Brain microvascular endothelial cell (primary cell): ENCODE measurements at regions not wholly inside any gene's neighbourhood (a gene's known extent, or its start where the extent isn't known, plus 50 kb on each side); places are given as distances from the start of the nearest gene placed in this dataset.

Experiments used
- DNase-seq: peaks from one replicate; pipeline ENCODE4 v3.0.0-alpha.2; 2020
- H3K27ac ChIP-seq: fragments of 250-450 bp; sonication (Bioruptor Pico); 2 replicates; pipeline ENCODE4 v1.5.1; 2020; ENCODE audit warnings: mild to moderate bottlenecking, moderate library complexity
- H3K27me3 ChIP-seq: fragments of 250-450 bp; sonication (Bioruptor Pico); replicated peaks from 2 replicates; pipeline ENCODE4 v1.5.1; 2020; ENCODE audit warnings: mild to moderate bottlenecking
- H3K36me3 ChIP-seq: fragments of 250-450 bp; sonication (Bioruptor Pico); replicated peaks from 2 replicates; pipeline ENCODE4 v1.5.1; 2020; ENCODE audit warnings: mild to moderate bottlenecking
- H3K4me3 ChIP-seq: 2 replicates; pipeline ENCODE4 v1.5.1; 2011; ENCODE audit warnings: low read depth, mild to moderate bottlenecking, control low read depth, low read length, moderate library complexity
- in situ Hi-C: cut with HindIII; loops from 2 replicates; pipeline ENCODE4 v1.10.0; 2017; ENCODE audit warnings: low sequenced_read_pairs, low pct_ligation_motif_present
- TF ChIP-seq, protein P1 (sequence below): IDR thresholded peaks from 2 replicates; pipeline ENCODE4 v1.5.1; 2011; ENCODE audit warnings: low read depth, mild to moderate bottlenecking, moderate library complexity, low read length, control low read depth, inconsistent platforms; ENCODE audit errors: missing control alignments

DNA sequence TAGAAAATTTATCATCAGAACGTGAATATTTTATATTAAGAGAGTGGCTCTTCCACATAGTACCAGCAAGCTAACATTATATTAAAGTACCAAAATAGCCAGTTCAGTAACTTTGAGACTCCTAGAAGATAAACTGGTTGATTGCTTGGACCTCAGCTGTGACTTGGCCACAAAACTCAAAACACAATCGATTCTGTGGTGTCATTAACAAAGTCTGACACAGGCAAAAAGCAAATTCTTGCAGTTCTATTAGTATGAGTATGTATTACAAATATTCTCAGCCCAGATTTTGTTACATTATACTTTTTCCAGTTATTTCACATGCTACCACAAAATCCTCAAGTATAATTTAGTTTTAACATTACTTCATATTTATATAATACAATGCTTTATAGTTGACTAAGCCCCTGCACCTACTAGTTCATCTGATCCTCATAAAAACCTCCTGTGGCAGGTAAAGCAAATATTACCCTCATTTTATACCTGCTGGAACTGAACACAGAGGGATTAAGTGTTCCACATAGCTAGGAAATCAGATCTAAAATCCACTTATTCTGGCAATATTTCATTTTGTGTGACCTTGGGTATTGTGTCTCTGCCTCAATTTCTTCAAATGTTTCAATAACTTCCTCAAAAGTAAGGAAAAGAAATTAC is 279.9 kb upstream of the MKLN1 start:
- Histone ChIP-seq H3K27ac (no peak overlapping the region), H3K36me3 (peaks cover 3% of the 10 kb centered on the region)
- DNase-seq = no peak

DNA sequence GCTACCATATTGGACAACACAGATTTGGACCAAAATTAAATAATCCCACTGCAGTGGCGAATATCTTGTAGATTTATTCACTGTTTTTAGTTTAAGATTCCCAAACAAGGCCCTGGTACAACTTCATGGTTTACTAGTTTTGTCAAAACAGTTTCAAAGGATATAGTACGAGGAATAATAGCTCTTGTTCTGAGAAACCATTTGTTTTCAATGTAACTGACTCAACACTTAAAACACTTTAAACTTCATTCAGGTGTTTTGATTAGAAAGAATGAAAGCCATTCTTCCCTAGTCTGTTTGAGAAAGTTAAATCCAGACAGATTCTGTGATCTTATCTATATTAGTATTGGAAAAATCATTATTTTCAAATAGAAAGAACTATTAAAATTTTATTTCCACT is 276.4 kb upstream of the MKLN1 start:
- Histone ChIP-seq H3K27ac (no peak overlapping the region), H3K4me3 (no peak overlapping the region), H3K36me3 (peaks cover 3% of the 10 kb centered on the region), H3K27me3 (no peaks in the 10 kb centered on the region)
- TF ChIP-seq, protein P1, sequence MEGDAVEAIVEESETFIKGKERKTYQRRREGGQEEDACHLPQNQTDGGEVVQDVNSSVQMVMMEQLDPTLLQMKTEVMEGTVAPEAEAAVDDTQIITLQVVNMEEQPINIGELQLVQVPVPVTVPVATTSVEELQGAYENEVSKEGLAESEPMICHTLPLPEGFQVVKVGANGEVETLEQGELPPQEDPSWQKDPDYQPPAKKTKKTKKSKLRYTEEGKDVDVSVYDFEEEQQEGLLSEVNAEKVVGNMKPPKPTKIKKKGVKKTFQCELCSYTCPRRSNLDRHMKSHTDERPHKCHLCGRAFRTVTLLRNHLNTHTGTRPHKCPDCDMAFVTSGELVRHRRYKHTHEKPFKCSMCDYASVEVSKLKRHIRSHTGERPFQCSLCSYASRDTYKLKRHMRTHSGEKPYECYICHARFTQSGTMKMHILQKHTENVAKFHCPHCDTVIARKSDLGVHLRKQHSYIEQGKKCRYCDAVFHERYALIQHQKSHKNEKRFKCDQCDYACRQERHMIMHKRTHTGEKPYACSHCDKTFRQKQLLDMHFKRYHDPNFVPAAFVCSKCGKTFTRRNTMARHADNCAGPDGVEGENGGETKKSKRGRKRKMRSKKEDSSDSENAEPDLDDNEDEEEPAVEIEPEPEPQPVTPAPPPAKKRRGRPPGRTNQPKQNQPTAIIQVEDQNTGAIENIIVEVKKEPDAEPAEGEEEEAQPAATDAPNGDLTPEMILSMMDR = no peak
- in situ Hi-C loops = no loop called here
- no peak for DNase-seq

More for the DNA sequence above, 279.9 kb upstream of the MKLN1 start:
- Histone ChIP-seq H3K4me3 (no peak overlapping the region), H3K27me3 (no peaks in the 10 kb centered on the region)
- TF ChIP-seq, protein P1 = no peak
- in situ Hi-C loops = no loop called here

DNA sequence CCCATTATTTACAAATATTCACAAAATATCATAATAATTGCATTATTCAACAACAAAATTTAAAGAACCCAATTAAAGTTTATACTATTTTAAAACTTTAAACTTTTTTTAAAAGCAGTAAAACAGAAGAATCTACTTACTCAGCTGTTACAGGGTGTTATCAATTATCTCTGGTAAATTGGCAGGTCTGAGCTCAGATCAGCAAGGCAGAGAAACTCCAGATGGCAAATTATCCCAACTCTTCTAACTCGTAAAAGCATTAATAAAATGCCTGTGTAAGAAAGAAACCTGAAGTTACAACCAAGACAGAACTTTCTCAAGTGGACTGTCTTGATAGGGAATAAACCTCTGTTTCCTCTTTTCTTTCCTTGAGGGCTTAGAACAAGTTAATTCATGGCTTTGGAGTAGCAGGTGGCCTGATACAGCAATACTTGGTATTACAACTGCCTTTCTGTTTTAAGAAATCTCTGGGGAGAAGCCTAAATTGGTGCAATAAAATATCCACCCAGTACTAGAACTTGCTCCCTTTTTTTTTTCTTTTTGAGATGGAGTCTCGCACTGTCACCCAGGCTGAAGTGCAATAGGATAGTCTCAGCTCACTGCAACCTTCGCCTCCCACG is 275.3 kb upstream of the MKLN1 start:
- H3K27me3 ChIP-seq = no peaks in the 10 kb centered on the region
- no peak for DNase-seq
- H3K36me3 ChIP-seq = peaks cover 3% of the 10 kb centered on the region
- in situ Hi-C loops = no loop called here
- TF ChIP-seq, protein P1 = no peak
- no peak overlapping the region for H3K4me3 ChIP-seq
- H3K27ac ChIP-seq = no peak overlapping the region

DNA sequence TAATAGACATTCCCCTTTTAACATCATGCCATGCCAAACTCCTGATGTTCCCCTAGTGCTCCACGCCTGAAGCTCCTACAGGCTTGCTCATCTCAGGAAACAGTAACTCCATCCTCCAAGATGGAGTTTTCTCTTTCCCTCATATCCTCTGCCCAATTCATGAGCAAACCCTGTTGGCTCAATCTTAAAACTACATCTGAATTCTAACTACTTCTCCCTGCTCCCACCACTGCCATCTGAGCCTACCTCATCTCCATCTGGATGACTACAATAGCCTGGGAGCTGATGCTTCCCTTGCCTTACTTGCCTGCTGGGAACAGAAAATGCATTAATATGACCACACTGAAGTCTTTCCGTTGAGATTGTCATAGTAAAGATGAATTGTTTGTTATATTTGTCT is 271.7 kb upstream of the MKLN1 start:
- no peaks in the 10 kb centered on the region for H3K36me3 ChIP-seq
- TF ChIP-seq, protein P1 = no peak
- no peak for DNase-seq
- H3K27me3 ChIP-seq = no peaks in the 10 kb centered on the region
- H3K4me3 ChIP-seq = no peak overlapping the region
- in situ Hi-C loops = no loop called here
- no peak overlapping the region for H3K27ac ChIP-seq

DNA sequence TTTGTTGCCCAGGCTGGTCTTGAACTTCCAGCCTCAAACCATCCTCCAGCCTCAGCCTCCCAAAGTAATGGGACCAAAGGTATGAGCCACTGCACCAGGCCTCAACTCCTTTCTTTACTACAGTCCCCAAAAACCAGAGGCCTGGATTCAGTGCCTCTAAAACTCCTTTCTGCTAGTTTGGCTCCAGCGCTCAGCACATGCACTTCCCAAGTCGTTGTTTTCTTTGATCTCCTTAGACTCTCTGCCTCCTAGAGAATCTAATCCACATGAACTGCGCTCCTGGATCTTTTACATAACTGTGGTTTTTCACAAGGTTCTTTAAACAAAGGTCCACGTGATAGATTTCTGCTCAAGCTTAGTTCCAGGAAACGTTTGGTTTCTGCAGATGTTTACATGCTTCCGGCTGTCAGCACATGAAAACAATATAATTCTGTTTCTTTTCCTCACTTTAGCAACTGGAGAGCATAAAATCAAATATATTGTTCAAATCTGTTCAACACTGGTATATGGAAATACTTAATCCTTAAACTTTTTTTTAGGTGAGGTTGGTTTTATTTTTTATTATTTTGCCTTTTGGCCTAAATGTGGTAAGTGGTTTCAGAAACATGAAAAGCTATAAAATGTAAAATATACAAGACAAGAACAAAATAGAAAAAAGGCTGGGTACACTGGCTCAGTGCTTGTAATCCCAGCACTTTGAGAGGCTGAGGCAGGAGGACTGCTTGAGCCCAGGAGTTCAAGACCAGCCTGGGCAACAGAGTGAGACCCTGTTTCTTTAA is 270.5 kb upstream of the MKLN1 start:
- H3K27ac ChIP-seq = no peak overlapping the region
- peak; percentile 60 for DNase-seq
- no peaks in the 10 kb centered on the region for H3K27me3 ChIP-seq
- TF ChIP-seq, protein P1 = no peak
- no peaks in the 10 kb centered on the region for H3K36me3 ChIP-seq
- H3K4me3 ChIP-seq = no peak overlapping the region
- in situ Hi-C loops = no loop called here
